NCI-H2029 (cell line): ENCODE measurements at regions not wholly inside any gene's neighbourhood (a gene's known extent, or its start where the extent isn't known, plus 50 kb on each side); places are given as distances from the start of the nearest gene placed in this dataset.
"Not testable (repeated sequence)": the region's sequence is repeated elsewhere in the genome, so short reads cannot be mapped to it uniquely, and the experiment has no call there.

Experiments used
- DNase-seq: peaks from one replicate; lab custom pipeline; 2025; lab: John Stamatoyannopoulos, UW

- no peak for DNase-seq
Measured at GRCh38 chr6:21847711-21848480, 254.3 kb downstream of the SOX4 start.

DNA sequence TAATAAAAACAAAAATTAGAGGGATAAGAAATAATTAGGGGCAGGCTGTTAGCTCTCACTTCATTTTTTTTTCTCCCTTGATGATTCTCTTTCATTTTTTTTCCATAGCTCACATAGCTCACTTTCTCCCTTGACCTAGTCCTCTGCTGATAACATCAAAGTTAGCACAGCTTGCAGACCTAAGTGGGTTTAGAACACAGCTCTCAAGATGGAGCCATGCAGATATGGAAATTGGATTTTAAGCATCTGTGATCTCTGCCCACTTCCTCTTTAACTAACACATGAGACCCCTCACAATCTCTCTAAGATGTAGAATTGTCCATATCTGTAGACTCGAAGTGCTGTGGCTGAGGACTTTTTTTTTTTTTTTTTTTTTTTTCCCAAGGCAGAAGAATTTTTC is 257.1 kb downstream of the SOX4 start:
- DNase-seq: no peak

DNA sequence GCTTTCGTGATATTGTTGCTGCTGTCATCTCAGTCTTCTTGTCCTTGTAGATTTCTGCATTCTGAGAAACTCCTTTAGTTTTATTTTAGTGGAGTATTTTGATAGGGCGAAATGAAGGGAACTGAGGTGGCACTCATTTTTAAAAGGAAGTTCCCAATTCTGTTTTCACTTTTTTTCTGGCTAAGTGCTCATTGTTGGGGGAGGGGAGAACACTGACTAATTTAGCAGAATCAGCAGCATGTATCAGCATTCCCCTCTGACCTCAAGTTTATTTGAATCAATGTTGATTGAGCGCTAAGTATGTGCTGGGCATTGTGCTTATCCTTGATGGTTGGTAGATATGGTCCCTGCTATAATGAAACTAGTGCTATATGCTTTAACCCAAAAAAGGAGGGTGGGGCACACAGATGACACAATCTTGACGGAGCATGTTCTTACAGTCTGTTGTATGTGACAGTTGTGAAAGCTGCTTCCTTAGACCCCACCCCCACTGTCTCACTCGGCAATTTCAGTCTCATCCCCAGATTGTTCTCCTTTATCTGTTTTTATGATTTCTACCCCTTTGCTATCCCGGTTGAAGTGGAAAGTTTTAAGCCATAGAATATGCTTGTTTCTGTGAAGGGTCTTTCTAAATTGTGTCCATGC is 262.4 kb downstream of the SOX4 start:
- DNase-seq: no peak

- no peak for DNase-seq
Measured at GRCh38 chr6:21856456-21856825, 262.9 kb downstream of the SOX4 start.

DNA sequence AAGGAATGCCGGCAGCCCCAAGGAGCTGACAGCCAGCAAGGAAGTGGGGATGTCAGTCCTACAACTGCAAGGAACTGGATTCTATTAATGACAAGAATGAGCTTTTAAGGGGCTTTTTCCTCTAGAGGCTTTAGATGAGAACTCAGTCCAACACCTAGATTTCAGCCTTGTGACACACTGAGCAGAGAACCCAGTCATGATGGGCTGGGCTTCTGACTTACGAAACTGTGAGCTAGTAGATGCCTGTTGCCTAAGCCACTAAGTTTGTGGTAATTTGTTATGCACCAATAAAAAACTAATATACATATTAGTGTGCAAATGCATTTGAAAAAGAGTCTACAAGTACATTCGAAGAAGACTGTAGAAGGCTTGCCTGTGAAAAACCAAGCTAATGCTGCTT is 263.3 kb downstream of the SOX4 start:
- DNase-seq: no peak

DNA sequence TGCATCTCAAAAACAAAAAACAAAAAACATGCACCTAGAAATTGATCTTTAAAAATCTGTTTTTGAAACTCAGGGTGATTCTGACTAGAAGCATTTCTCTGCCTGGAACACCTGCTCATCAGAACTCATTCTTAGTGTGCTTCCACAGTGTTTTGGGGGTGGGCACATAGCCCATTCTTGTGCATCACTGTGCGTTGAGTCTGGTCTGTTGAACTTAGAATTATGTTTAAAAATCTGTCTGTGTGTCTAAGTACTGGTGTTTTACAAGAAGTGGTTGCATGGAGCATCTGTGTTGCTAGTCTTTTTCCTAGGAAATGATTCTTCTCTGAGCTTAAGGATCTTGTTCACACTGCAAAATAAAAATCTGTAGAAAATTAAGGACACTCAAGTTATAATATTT is 264.5 kb downstream of the SOX4 start:
- no peak for DNase-seq

GRCh38 chr6:21859193-21859735 is 265.7 kb downstream of the SOX4 start:
- no peak for DNase-seq

DNA sequence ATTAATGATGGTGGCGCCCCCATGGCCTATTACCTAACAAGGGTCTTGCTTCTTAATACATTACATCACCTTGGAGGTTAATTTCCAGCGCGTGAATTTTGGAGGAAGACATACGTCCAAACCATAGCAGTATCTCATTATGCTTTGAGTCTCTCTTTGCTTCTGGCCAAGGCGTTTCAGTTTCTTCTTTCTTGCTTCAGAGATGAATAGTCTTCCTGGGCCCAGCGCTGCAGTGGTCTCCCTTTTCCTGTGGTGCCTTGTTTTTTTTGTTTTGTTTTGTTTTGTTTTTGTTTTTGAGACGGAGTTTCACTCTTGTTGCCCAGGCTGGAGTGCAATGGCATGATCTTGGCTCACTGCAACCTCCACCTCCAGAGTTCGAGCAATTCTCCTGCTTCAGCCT is 268.4 kb downstream of the SOX4 start:
- no peak for DNase-seq

DNA sequence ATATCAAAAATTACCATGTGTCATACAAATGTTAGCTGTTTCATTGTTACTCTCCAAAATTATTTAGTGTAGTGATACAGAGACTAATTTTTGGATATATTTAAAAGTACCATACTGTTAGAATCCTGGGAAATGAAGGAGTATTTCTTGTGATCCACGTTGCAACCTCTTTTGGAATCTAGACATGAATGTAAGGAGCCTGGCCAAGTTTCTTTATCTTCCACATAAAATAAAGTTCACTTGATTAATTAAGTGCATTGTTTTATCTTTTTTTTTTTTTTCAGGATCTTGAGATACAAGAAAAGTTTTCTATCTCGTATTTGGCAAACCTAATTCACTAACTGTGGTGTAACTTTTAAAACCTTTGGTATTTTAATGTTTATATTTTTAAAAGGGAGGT is 270.7 kb downstream of the SOX4 start:
- DNase-seq: no peak

DNA sequence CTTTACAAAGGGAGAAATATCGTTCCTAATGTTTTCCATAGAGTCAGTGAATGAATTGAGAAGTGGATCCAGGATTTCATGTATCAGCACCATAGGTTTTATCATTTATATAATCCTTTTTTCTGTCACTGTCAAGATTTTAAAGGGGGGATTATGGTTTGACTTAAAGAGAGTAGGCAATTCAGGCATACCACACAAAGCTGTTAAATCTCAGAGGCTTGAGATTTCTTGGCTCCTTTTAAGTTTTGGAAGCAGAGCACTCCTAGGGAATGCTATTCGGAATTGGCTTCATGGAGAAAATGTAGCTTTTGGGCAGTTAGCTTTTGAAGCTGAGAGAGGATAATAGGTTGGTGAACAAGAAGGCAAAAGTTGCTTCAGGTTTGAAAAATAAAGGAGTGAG is 274.7 kb downstream of the SOX4 start:
- no peak for DNase-seq

DNA sequence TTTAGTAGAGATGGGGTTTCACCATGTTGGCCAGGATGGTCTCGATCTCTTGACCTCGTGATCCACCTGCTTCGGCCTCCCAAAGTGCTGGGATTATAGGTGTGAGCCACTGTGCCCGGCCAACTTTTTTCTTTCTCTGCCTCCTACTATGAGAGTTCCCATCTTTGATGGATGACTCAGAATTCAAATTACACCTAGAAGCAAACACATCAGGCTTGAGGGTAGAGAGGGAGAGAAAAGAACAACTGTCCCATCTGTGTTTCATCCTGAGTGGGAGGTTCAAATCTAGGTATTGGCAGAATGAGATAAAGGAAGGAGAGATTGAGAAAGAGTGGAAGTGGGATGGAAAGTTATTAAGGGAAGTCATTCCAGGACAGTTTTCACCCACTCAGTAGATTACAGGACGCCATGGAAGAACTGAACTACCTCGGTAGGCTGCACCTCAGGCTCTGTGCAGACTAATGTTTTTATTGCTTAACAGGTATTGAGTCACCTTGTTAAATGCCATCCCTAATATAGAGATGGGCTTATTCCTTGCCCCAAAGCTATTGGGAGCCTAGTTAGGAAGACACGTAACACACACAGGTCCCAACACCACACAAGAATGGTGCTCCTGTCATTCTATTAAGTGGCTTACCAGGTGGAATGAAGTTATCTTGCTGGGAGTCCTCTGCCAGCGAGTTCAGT is 275.7 kb downstream of the SOX4 start:
- no peak for DNase-seq

DNA sequence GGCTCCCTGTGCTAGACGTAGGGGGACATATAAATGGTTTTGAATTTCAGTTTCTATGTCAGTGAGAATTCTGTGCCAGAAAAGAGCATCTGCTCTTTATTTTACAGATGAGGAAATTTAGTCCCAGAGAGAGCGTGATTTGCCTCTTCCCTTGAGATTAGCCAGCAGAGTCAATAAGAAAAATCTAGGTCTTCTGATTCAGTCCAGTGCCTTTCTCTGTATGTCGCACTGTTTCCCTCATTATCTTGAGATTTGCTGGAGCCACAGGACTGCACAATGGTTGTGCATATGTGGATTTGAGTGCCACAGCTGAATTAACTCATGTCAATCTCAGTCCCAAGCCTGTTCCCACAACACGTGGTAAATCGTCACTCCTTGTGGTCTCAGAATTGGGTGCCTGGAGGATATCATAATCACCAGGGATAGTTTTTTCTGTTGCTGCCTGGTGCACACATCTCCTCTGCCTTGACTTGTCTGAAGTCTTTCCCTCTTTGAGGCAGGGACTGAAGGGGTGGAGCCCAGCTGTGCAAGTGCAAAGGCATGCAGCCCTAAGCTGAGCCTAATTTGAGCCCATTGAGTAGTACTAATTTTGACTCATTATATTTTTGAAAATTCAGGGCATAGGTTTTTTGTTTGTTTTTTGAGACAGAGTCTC is 276.7 kb downstream of the SOX4 start:
- DNase-seq: no peak

- DNase-seq: peak; percentile 17
Measured at GRCh38 chr6:21871831-21872230, 278.3 kb downstream of the SOX4 start.

DNA sequence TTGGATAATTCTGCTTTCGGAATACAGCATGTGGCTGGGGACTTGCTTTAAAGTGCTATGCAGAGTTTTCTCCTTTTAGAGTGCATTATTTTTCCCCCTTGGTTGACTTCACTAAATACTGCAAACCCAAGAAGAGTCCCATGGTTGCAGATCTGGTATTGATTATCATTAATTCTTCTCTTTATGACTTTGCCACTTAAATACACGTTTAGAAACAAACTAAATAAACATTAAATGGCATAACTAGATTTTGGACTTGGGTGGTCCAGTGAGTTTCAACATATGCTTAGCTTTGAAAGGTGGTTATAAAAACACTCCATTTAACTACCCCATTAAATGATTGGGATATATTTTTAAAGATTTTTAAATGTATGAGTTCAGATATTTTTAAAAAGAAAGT is 279.2 kb downstream of the SOX4 start:
- no peak for DNase-seq

- no peak for DNase-seq
Measured at GRCh38 chr6:21873562-21873961, 280.0 kb downstream of the SOX4 start.

DNA sequence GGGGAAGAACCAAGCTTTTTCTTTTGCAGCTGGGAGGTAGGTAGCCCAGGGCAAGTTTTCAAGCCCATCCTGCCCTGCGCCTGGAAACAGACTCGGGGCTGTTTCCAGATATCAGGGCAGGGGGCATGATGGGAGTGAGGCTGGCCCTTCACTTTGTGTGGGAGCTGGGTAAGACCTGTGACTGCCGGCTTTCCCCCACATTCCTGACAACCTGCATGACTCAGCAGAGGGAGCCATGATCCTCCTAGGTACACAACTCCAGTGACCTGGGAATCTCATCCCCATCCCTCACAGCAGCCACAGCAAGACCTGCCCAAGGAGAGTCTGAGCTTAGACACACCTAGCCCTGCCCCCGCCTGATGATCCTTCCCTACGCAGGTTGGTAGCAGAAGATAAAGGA is 280.8 kb downstream of the SOX4 start:
- no peak for DNase-seq

- not testable (repeated sequence) for DNase-seq
Measured at GRCh38 chr6:21877037-21877436, 283.5 kb downstream of the SOX4 start.

- not testable (repeated sequence) for DNase-seq
Measured at GRCh38 chr6:21880249-21880648, 286.7 kb downstream of the SOX4 start.

DNA sequence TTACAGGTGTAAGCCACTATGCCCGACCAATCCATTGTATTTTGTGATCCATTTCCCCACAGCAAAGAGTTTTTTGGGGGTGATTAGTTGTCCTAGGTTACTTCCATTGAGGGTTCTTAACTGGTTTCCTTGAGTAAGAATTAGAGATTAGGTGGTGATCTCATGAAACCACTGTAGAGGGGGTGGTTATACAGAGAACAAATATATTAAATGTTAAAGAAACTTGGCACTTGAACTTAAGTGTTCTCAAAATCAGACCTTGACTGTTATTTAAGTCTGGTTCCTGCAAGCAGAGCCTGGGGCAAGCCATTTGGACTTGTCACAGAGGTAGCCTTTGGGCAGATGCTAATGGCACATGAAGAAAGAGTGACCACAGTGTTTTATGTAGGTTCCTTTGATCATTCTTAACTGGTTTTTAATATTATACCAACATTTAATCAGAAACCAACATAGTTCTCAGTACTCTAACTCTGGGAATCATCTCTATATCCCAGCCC is 288.5 kb downstream of the SOX4 start:
- DNase-seq: no peak

- DNase-seq: no peak
Measured at GRCh38 chr6:21883595-21884328, 290.2 kb downstream of the SOX4 start.

DNA sequence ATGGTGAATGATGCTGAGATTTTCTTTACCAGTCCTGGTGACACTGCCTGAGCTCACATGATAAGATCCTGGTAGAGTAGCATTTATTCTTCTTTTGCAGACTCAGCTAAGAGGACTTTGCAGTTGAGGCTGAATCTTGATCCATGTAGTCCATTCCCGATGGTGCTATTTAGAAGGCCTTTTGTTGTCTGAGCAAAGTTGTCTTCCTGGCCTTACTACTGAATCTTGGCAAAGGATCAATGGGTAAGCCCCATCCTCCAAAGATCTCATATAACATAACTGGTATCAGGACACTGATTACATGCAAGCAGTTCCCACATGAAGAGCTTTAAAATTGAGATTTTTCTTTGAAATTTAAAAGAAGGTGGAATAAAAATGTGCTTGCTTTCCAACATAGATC is 291.6 kb downstream of the SOX4 start:
- no peak for DNase-seq
